HG03575 (cell line): ENCODE measurements at regions not wholly inside any gene's neighbourhood (a gene's known extent, or its start where the extent isn't known, plus 50 kb on each side); places are given as distances from the start of the nearest gene placed in this dataset.

Experiments
- ATAC-seq: cut with Tn5 transposase; IDR thresholded peaks from one replicate; pipeline ENCODE4 v1.9.1; 2021; ENCODE audit not compliant: unreplicated experiment, insufficient number of reproducible peaks, low FRiP score; ENCODE audit errors: extremely low read depth

DNA sequence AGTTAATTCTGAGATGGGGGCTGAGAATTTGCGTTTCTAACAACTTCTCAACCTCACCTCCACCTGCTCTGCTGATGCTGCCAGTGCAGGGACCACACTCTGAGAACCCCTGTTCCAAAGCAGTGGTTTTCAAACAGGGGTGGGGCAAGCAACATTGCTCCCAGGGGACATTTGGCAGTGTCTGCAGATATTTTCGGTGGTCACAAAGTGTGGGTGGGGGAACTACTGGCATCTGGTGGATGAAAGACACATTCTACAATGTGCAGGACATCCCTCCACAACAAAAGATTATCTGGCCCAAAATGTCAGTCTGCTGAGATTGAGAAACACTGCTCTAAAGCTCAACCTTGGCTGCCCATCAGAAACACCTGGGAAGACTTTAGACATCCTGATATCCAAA, 188.7 kb upstream of the SATB2 start:
- ATAC-seq = peak; percentile 75

DNA sequence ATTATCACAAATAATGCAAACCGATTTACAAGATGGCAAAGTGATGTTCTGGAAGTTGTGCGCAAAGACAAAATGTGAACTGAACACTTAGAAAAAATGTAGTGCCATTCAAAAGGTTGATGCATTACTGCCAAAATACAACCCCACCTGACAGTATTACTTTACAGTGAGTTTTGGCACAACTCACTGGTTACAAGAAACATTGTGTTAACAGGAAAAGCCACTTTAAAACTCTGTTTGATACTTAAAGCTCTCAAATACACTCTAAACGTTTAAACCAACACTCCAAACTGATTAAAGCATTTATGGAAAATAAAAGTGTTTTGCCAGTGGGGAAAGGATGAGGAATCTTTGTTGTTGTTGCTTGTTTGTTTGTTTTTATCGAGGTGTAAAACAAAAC, 173.4 kb upstream of the SATB2 start:
- no peak for ATAC-seq

DNA sequence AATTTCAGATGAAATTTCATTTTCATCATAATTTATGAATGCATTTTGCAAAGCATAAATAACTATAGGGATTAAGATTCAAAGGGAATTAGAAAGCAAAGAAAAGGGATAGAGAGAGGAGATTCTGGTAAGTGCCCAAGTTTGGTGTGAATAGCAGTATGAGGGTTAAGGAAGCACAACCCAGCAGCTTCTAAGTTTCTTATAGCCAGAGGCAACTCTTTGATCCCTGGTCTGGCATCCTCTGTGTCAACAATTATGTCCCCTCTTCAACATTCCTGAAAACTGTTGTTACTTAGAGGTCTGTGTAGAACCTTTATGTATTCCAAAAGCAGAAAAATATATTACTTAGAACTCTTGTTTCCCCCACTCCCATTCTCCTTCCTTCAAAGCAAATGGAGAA, 171.6 kb upstream of the SATB2 start:
- no peak for ATAC-seq

DNA sequence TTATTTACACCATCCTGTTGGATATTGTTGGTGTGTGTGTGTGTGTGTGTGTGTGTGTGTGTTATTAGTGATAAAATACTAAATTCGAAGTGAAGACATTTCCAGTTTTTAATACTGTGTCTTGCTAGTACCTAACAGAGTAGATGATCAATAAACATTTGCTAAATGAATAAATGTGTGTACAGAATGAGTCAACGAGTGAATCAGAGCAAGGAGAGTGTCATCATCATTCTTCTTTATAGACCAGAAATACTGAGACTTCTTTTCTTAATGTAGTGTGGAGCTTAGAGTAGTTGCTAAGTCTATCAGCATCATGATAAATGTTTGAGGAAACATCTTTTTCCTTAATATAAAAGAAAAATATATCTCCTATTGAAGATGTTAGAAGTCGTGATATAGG, 169.7 kb upstream of the SATB2 start:
- no peak for ATAC-seq

DNA sequence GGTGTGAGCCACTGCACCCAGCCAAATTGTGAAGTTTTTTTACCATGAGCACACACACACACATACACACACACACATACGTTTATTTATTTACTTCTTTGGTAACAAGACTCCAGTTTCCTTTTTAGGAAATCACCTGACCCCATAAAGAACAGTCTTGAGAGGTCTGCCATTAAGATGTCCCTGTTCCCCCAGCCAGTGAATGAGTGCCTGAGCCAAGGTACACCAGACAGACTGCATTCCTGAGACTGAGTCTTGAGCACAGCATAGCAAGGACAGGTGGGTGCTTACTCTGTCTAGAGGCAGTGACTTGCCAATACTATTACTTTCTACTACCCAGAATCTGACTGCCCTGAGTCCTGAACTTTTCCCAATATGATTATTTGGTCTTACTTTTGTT, 167.2 kb upstream of the SATB2 start:
- no peak for ATAC-seq

DNA sequence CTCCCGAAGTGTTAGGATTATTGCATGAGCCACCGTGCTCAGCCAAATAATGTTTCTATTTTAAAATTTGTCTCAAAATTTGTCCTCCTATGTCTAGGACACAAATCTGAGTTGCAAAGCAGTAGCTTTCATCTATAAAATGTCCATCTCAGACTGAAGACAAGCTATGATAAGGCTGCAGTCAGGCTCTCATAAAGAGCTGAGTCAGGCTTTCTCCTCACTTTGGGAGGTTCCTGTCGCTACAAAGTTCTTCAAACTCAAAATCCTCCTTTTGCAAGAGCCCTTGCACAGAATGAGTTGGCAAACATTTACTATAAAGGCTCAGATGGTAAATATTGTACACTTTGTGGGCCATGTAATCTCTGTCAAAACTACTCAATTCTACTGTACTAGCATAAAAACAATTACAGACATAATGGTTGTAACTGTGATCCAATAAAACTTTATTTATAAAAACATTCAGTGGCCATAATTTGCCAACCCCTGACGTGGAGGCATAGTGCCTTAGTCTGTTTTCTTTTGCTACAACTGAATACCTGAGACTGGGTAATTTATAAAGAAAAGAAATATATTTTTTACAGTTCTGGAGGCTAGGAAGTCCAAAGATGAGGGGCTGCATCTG, 154.9 kb upstream of the SATB2 start:
- ATAC-seq = no peak

DNA sequence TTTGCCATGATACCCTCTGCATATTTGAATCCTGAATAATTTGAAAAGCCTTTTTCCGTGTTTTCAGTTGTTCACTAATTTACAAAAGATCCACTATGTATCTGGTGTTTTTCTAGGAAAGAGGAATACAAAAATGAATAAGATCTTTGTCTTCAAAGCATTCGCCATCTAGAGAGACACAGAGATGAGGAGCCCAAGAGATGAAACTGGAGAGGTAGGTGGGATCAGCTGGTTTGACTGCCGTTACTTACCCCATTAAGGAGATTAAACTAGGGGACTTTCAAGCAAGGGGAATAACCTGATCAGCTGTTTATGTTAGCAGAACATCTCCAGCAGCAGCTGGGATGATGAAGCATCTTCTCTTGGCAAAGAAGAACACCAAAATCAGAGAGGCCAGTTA, 150.2 kb upstream of the SATB2 start:
- ATAC-seq = no peak

DNA sequence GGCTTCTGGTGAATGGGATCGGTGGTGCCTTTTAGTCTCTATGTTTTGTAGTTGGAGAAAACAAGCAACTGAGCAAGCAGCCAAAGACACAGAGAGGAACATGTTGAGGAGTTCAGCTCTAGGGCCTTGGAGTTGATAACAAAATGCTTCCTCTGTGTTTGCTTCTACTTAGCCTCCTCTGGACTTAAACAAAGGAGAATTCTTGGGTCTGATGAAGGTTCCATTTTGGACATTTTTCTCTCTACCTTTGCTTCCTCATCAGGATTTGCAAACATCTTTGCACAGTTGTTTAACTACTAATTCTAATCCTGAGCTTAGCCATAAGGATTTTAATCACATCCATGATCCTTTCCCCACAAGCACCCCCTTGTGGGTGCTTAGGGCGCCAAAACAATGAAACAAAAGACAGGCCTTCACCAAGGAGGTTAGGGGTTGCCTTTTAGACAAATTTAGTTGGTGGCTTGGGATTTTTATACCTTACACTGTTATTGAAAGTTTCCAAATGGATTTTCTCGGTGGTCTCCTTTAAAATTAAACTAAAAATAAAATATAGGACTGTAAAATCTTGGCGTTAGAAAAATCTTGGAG, 148.5 kb upstream of the SATB2 start:
- ATAC-seq = no peak

DNA sequence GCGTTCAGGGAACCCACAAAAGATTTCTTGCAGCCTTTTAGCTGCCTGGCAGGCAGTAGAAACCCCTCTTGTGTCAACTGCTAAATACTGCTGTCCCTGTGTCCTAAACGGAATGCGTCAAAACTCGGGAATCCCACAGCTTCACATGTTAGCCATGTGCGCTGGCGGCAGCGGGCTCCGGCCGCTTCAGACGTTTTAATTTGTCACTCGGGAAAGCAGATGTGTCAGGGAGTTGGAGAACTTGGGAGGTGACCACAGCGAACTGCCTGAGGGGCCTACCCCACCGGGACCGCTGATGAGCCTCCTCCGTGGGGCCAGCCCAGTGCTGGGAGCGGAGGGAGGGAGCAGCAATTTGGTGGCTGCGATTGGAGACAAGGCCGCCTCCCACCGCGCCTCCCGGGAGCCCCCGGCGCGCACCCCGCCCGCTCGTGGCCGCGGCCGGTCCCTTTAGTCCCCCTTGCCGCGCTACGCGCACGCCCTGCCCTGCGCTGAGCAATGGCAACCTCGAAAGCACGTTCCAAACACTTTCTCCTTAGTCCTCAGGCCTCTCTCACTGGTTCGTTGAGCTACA, 146.1 kb upstream of the SATB2 start:
- no peak for ATAC-seq

DNA sequence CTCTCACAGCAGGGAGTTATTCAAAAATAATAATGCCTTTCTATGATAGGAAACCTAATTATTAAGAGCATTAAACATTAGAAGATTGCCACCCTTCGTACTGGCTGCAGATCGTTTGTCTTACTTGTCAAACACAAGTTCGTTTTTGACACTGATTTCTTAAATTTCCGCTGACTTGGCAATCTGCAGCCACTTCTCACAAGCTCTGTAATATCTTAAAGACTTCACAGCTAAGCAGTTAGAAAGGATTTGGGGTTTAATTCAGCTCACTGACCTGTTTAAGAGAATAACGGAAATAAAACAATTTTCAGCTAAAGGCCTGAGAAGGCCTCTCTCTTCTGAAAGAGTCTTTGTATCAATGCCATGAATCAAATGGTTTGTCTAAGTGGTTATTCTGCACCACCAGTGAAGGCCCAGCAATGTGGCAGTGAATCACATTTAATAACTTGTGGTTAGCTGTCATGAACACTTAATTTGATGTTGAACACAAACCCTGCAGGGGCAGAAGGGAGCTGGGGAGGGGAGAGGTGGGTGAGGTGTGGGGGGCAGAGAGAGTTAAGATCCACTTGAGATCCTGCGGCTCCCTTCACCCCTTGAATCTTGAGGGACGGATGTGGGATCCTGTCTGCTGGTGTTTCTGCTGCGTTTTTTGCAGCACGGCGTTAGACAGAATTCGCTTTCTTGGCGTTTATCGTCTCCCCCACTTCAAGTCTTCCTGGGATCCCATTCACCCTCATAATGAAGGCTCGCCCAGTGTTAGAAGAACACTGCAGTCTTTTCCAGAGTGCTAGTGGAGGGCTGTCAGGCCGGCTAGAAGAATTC, 145.4 kb upstream of the SATB2 start:
- ATAC-seq = no peak

DNA sequence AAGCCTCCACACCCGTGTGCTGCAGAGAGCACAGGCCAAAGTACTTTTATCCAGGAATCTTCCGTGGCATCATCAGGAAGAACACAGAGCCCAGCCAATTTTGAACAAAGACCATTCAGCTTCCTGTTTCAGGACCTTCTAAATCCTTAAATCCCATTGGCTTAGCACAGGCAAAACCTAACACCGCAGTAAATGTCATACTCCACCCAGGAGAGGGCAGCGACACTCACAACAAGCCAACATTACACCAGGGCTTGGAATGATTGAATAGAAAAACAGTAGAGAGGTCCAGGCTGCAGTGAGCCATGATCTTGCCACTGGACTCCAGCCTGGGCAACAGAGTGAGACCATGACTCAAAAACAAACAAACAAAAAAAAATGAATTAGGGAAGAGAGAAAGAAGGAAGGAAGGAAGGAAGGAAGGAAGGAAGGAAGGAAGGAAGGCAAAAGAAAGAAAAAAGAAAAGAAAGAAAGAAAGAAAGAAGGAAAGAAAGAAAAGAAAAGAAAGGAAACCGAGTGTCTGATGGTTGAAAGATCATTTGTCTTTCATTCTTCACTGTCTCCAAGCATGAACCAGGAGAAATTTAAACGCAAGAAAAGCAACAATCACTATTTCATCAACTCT, 144.6 kb upstream of the SATB2 start:
- ATAC-seq = no peak

DNA sequence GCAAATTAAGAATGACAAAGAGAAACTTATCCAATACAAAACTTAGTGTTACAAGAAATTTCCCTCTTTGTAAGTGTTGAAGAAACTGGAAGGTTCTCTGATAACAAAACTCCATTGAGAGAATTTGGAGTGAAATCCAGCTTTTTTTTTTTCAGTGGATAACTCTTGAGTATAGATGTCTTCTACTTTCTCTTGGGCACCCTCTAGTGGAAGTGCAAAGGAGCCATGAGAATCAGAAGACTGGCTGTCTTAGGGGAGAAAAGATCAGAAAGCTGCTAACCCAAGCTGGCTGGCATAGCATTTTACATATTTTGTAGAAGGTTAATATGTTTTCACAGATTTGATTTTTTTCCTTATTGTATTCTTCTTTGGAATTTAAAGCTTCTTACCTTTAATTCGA, 138.8 kb upstream of the SATB2 start:
- ATAC-seq = no peak

DNA sequence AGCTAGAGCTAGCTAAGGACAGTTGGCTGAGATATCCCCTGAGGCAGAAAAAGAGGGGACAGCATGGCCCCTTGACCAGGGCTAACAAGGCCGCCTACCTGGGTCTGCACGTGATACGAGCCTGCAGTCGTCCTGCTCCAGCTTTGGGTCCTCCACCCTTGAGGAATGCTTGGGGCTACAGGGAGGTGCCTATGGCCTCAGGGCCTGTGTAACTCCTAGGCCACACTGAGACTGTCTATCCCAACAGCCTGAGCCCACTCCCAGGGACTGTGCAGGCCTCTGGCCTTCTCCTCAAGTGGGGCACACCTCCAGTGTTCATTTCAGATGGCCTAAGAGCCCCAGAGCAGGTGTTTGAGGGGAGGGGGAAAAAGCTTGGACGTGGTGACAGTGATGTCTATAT, 136.7 kb upstream of the SATB2 start:
- no peak for ATAC-seq

DNA sequence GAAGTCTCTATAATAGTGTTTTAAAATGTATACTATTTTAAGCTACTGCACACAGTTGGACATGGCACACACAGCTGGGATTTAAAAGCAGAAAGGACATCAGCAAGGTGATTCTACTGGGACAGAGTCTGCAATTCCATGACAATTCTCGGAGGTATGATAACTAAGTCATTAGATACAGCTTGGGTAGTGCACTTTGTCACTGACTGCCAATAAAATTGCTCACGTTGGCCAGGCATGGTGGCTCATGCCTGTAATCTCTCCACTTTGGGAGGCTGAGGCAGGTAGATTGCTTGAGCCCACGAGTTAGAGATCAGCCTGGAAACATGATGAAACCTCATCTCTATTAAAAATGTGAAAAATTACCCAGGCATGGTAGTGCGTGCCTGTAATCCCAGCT, 134.1 kb upstream of the SATB2 start:
- no peak for ATAC-seq

DNA sequence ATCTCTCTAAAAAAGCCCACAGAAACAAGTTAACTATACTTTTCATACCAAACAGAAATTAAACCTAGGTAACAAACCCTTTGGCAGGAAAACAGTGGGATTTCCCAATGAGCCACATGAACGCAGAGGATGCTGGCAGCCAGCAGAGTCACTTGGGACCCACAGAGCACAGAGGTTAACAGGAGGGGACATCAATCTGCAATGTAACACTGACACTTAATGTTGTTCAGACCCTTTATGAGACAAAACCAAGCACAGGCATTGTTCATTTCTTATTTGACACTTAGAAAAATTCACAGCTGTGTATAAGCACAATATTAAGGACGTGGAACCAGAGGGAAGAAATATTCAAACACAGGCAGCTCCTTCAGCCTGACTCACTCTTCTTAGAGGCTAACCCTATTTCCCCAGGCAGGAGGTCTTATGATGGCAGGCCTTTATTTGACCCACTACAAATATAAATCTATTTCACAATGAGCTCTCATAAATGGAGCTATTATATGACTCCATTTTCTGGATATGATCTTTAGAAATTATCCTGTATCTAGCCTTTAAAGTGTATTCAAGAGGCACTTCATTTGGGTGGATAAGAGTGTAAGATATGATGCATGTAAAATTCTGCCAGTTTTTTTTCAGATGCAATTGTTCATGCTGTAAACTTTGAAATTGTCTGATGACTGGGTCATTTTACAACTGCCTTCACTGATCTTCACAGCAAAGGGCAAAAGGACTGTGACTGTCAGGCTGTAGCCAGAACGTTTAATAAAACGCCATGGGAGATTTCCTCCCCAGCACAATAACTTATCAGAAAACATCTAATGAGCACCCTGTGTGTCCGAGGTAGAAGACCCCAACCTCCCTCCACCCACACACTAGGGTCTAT, 132.8 kb upstream of the SATB2 start:
- ATAC-seq = no peak

DNA sequence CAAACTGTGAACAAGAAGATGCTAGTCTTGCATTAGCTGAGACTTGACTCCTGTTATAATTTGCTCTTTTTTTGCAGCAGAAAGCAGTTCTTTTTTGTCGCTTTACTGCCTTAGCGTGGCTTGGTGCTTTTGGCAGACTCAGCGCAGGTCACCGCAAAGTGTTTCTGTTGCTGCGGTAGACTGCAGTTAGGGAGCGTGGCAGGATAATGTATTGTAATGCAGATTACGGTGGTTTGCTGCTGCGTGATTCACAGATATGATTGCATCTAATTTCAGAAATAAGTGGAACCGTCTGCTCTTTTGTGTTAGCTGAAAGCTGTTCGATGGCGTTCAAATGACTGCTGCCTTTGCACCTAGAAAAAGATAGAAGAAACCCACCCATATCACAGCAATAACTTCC, 131.6 kb upstream of the SATB2 start:
- no peak for ATAC-seq

DNA sequence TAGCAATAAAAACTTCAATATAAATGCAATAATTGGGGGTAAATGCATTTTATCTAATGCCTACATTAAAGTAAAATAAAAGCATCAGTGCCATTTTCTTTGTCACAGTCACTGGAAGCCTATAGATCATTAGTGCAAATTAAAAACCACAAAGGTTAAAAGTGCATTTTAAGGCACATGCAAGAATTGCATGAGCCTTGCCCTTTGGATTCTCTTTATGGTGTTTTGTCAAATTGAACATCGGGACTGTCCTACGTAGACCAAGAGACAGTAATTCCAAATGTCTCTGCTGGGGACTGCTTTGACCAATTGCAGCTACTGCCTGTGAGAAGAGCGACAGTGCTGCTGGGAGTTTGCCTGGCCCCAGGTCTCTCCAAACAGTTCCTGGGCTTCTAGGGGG, 130.3 kb upstream of the SATB2 start:
- no peak for ATAC-seq

DNA sequence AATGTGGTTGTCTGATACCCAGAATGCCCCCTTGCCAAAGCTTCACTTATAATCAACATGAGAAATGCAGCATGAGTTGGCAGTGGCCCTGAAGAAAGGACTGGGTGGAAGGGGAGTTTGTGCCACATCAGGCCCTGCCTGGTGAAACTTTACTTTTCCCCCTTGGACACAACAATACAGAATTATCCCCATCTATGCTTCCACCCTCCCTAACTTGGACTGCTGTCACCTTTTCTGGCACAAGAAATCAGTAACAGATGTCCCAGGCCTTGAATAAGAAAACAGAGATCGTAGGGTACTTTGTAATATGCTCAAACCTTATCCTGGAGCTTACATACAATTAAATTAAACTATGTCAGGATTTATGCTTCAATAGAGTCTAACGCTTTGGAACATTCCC, 128.9 kb upstream of the SATB2 start:
- ATAC-seq = no peak

DNA sequence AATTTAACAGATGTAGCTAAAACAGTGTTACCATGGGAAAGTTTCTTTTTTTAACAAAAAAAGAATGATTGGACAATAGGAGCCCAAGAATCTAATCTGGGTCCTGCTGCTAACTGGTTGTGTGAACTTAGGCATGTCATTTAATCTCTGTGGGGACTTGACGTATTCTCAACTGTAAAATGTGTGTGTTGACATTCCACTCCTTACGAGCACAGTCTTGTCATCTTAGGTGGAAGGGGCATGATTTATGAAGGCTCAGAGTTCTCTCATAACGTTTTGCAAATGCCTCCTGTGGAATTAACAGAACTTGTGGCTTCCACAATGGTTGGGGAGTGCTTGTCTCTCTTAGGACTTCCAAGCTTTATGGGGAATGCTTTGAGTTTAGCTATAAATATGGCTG, 125.9 kb upstream of the SATB2 start:
- no peak for ATAC-seq
